ENCODE measurements at regions not wholly inside any gene's neighbourhood (a gene's known extent, or its start where the extent isn't known, plus 50 kb on each side); places are given as distances from the start of the nearest gene placed in this dataset.

DNA sequence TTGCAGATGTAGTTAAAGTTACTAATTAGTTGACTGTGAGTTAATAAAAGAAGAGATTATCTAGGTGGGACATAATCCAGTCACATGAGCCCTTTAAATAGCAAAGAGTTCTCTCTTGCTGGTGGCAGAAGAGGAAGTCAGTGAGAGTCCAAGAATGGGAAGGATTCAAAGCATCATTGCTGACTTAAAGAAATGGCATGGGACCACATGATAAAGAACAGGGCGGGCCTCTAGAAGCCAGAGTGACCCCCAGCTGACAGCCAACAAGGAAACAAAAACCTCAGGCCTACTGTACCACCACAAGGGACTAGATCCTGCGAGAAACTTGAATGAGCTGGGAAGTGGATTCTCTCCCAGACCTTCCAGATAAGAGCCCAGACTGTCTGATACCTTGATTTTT is 447.2 kb upstream of the CCDC54 start:
- Histone ChIP-seq H3K4me1 (no peaks in the 10 kb centered on the region), H3K27me3 (no peaks in the 10 kb centered on the region), H3K27ac (no peak overlapping the region), H3K9me3 (no peaks in the 10 kb centered on the region), H3K36me3 (no peaks in the 10 kb centered on the region), H3K4me3 (no peak overlapping the region)
- intact Hi-C loops (cut with DNase I; ENCODE audit: low total_unique reads) (no loop called here), in situ Hi-C loops (cut with MboI; ENCODE audit: low pct_ligation_motif_present in 1 of 4, low pct_unique_long_range_greater_than_20kb in 1 of 4, low sequenced_read_pairs in 3 of 4) (no loop called here)
- DNase-seq = no peak
- 66% methylated on average over 2 of the region's 2 CpGs; no CpG with 5 or more reads in 1 of the 2 donors for WGBS, 2 donors (ENCODE audit: low coverage in 1 of 2)
- TF ChIP-seq POLR2AphosphoS5 (IDR thresholded peaks at IDR 0.05) (no peak), EP300 (IDR thresholded peaks at IDR 0.05; ENCODE audit: low read depth) (no peak), POLR2A (IDR thresholded peaks at IDR 0.05) (no peak)
- TF ChIP-seq, protein P1, sequence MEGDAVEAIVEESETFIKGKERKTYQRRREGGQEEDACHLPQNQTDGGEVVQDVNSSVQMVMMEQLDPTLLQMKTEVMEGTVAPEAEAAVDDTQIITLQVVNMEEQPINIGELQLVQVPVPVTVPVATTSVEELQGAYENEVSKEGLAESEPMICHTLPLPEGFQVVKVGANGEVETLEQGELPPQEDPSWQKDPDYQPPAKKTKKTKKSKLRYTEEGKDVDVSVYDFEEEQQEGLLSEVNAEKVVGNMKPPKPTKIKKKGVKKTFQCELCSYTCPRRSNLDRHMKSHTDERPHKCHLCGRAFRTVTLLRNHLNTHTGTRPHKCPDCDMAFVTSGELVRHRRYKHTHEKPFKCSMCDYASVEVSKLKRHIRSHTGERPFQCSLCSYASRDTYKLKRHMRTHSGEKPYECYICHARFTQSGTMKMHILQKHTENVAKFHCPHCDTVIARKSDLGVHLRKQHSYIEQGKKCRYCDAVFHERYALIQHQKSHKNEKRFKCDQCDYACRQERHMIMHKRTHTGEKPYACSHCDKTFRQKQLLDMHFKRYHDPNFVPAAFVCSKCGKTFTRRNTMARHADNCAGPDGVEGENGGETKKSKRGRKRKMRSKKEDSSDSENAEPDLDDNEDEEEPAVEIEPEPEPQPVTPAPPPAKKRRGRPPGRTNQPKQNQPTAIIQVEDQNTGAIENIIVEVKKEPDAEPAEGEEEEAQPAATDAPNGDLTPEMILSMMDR (IDR thresholded peaks at IDR 0.05) = no peak

- 90 to 96% methylated on average over 1 of the region's 1 CpG for WGBS, 2 donors (ENCODE audit: low coverage in 1 of 2)
- intact Hi-C loops (cut with DNase I; ENCODE audit: low total_unique reads) (no loop called here), in situ Hi-C loops (cut with MboI; ENCODE audit: low pct_ligation_motif_present in 1 of 4, low pct_unique_long_range_greater_than_20kb in 1 of 4, low sequenced_read_pairs in 3 of 4) (no loop called here)
- no peaks in the 10 kb centered on the region for H3K9me3 ChIP-seq
- H3K4me1 ChIP-seq = no peaks in the 10 kb centered on the region
- H3K4me3 ChIP-seq = no peak overlapping the region
- no peaks in the 10 kb centered on the region for H3K36me3 ChIP-seq
- H3K27ac ChIP-seq = no peak overlapping the region
- DNase-seq = no peak
- H3K27me3 ChIP-seq = no peaks in the 10 kb centered on the region
- TF ChIP-seq POLR2AphosphoS5 (IDR thresholded peaks at IDR 0.05) (no peak), POLR2A (IDR thresholded peaks at IDR 0.05) (no peak), EP300 (IDR thresholded peaks at IDR 0.05; ENCODE audit: low read depth) (no peak)
- TF ChIP-seq, protein P1 (IDR thresholded peaks at IDR 0.05) = no peak
These were observed 445.3 kb upstream of the CCDC54 start for GRCh38 chr3:106931904-106932303.

GRCh38 chr3:106936337-106936736 is 440.9 kb upstream of the CCDC54 start:
- H3K27ac ChIP-seq = no peak overlapping the region
- H3K4me3 ChIP-seq = no peak overlapping the region
- no peaks in the 10 kb centered on the region for H3K36me3 ChIP-seq
- H3K9me3 ChIP-seq = no peaks in the 10 kb centered on the region
- intact Hi-C loops (cut with DNase I; ENCODE audit: low total_unique reads) = no loop called here
- in situ Hi-C loops (cut with MboI; ENCODE audit: low pct_ligation_motif_present in 1 of 4, low pct_unique_long_range_greater_than_20kb in 1 of 4, low sequenced_read_pairs in 3 of 4) = no loop called here
- TF ChIP-seq EP300 (IDR thresholded peaks at IDR 0.05; ENCODE audit: low read depth) = no peak
- no peak for TF ChIP-seq POLR2A (IDR thresholded peaks at IDR 0.05)
- TF ChIP-seq POLR2AphosphoS5 (IDR thresholded peaks at IDR 0.05) = no peak
- TF ChIP-seq, protein P1 (IDR thresholded peaks at IDR 0.05) = no peak
- no peak for DNase-seq
- WGBS, 2 donors (ENCODE audit: low coverage in 1 of 2) = 25 to 61% methylated on average over 4 of the region's 4 CpGs
- no peaks in the 10 kb centered on the region for H3K27me3 ChIP-seq
- no peaks in the 10 kb centered on the region for H3K4me1 ChIP-seq

- 52 to 57% methylated on average over 3 of the region's 3 CpGs for WGBS, 2 donors (ENCODE audit: low coverage in 1 of 2)
- Histone ChIP-seq H3K4me1 (no peaks in the 10 kb centered on the region), H3K27ac (no peak overlapping the region), H3K27me3 (no peaks in the 10 kb centered on the region), H3K4me3 (no peak overlapping the region), H3K9me3 (no peaks in the 10 kb centered on the region), H3K36me3 (no peaks in the 10 kb centered on the region)
- TF ChIP-seq, protein P1 (IDR thresholded peaks at IDR 0.05) = no peak
- no peak for TF ChIP-seq EP300 (IDR thresholded peaks at IDR 0.05; ENCODE audit: low read depth)
- TF ChIP-seq POLR2AphosphoS5 (IDR thresholded peaks at IDR 0.05) = no peak
- no peak for TF ChIP-seq POLR2A (IDR thresholded peaks at IDR 0.05)
- intact Hi-C loops (cut with DNase I; ENCODE audit: low total_unique reads) = no loop called here
- in situ Hi-C loops (cut with MboI; ENCODE audit: low pct_ligation_motif_present in 1 of 4, low pct_unique_long_range_greater_than_20kb in 1 of 4, low sequenced_read_pairs in 3 of 4) = no loop called here
- DNase-seq = no peak
These were observed 435.2 kb upstream of the CCDC54 start for GRCh38 chr3:106942051-106942450.

Data from transverse colon (tissue), 4 donors.